ENCODE measurements at regions not wholly inside any gene's neighbourhood (a gene's known extent, or its start where the extent isn't known, plus 50 kb on each side); places are given as distances from the start of the nearest gene placed in this dataset.

DNA sequence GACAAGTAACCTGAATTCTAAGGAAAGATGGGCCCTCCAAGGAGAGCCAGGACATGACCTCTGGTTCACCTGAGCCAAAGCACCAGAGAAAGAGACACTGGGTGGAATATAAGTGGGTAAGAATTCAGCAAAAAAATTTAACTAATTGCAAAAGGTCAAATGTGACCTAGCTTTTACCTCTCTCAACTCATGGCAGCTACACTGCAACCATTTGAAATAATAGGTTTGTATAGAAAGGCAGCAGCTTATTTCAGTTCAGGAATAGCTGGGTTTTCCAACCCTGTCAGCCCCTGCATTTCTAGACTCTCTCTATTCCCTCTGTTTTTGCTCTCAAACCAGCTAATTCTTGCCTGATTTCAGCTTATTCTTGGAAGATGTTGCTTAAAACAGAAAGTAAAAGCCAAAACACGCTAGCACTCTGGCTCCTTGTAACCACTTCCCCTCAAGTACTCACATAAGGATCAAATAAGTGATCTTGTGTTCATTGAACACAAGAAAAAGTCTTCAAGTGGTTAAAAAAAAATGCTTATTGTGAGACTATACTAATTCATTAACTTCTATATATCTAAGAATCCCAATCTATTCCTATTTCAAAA lies 101.1 kb upstream of the NR4A3 start (continued):
- no peak for TF ChIP-seq CHD7 (IDR thresholded peaks at IDR 0.05; ENCODE audit: insufficient replicate concordance, low read length)
- no peak for TF ChIP-seq POLR2AphosphoS5 (IDR thresholded peaks at IDR 0.05; ENCODE audit: low read depth, low read length)
- no peak for TF ChIP-seq SIRT6 (IDR thresholded peaks at IDR 0.05; ENCODE audit: low read length)
- no peak for TF ChIP-seq CHD2 (IDR thresholded peaks at IDR 0.05; ENCODE audit: low read length)
- TF ChIP-seq CHD1 (IDR thresholded peaks at IDR 0.05; ENCODE audit: low read depth, low read length) = no peak
- no peak for TF ChIP-seq NANOG (IDR thresholded peaks at IDR 0.05; ENCODE audit: insufficient read depth, low read depth, low read length, poor library complexity, severe bottlenecking)
- TF ChIP-seq YY1 (IDR thresholded peaks at IDR 0.05; ENCODE audit: low read depth, low read length) = no peak
- no peak for TF ChIP-seq TBP (IDR thresholded peaks at IDR 0.05; ENCODE audit: low read depth, low read length)
- no peak for TF ChIP-seq FOSL1 (IDR thresholded peaks at IDR 0.05; ENCODE audit: insufficient read depth, low read depth, low read length)
- TF ChIP-seq GTF2F1 (IDR thresholded peaks at IDR 0.05; ENCODE audit: borderline replicate concordance, low read depth, low read length) = no peak
- no peak for TF ChIP-seq EGR1 (IDR thresholded peaks at IDR 0.05; ENCODE audit: borderline replicate concordance, low read depth, low read length)
